WTC11 (cell line): ENCODE measurements at regions not wholly inside any gene's neighbourhood (a gene's known extent, or its start where the extent isn't known, plus 50 kb on each side); places are given as distances from the start of the nearest gene placed in this dataset.
"Not testable (repeated sequence)": the region's sequence is repeated elsewhere in the genome, so short reads cannot be mapped to it uniquely, and the experiment has no call there.

Source experiments
- FOXP1 ChIP-seq: sonication (generic); formaldehyde crosslinking; IDR thresholded peaks from 2 replicates; pipeline ENCODE4 v1.8.0; 2022; ENCODE audit warnings: missing genetic modification reagents, mild to moderate bottlenecking, moderate library complexity, borderline replicate concordance
- JAZF1 ChIP-seq: fragments of 250-450 bp; sonication (Bioruptor Pico); IDR thresholded peaks from 2 replicates; pipeline ENCODE4 v1.9.0; 2021; ENCODE audit warnings: moderate library complexity, mild to moderate bottlenecking, inconsistent platforms
- SMAD3 ChIP-seq: sonication (generic); formaldehyde crosslinking; IDR thresholded peaks from 2 replicates; pipeline ENCODE4 v1.8.0; 2022; ENCODE audit warnings: missing genetic modification reagents, mild to moderate bottlenecking, borderline replicate concordance
- ZNF416 ChIP-seq: fragments of 250-450 bp; sonication (Bioruptor Pico); IDR thresholded peaks from 2 replicates; pipeline ENCODE4 v1.9.0; 2021; ENCODE audit warnings: mild to moderate bottlenecking, inconsistent platforms
- TF ChIP-seq, protein P1 (sequence below): fragments of 200-600 bp; IDR thresholded peaks from 2 replicates; pipeline ENCODE4 v1.8.0; 2022; ENCODE audit warnings: antibody characterized with exemption
- TF ChIP-seq, protein P2 (sequence below): fragments of 250-450 bp; sonication (Bioruptor Pico); IDR thresholded peaks from 2 replicates; pipeline ENCODE4 v1.8.0; 2021; ENCODE audit warnings: mild to moderate bottlenecking
- TF ChIP-seq, protein P3 (sequence below): sonication (generic); formaldehyde crosslinking; conservative IDR thresholded peaks from 2 replicates; pipeline ENCODE4 v1.8.1; 2022; ENCODE audit warnings: mild to moderate bottlenecking, missing genetic modification reagents
- TF ChIP-seq, protein P4 (sequence below): fragments of 250-450 bp; sonication (Bioruptor Pico); IDR thresholded peaks from 2 replicates; pipeline ENCODE4 v1.9.0; 2021; ENCODE audit warnings: mild to moderate bottlenecking
- TF ChIP-seq, protein P5 (sequence below): sonication (generic); formaldehyde crosslinking; IDR thresholded peaks from 2 replicates; pipeline ENCODE4 v1.8.1; 2023; ENCODE audit warnings: mild to moderate bottlenecking, moderate library complexity, missing genetic modification reagents
- TF ChIP-seq, protein P6 (sequence below): sonication (generic); formaldehyde crosslinking; IDR thresholded peaks from 2 replicates; pipeline ENCODE4 v1.8.1; 2022; ENCODE audit warnings: low read depth, mild to moderate bottlenecking, moderate library complexity, missing genetic modification reagents, borderline replicate concordance

DNA sequence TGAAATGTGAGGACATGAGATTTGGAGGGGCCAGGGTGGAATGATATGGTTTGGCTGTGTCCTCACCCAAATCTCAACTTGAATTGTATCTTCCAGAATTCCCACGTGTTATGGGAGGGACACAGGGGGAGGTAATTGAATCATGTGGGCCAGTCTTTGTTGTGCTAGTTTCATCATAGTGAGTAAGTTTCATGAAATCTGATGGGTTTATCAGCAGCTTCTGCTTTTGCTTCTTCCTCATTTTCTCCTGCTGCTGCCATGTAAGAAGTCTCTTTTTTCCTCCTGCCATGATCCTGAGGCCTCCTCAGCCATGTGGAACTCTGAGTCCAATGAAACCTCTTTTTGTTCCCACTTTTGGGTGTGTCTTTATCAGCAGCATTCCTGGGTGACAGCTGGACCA, 104.3 kb upstream of the UNC5B start:
- not testable (repeated sequence) for TF ChIP-seq ZNF416; JAZF1 (CRISPR knock-in tag); SMAD3 (CRISPR knock-in tag); FOXP1 (CRISPR knock-in tag)
- TF ChIP-seq, protein P1, sequence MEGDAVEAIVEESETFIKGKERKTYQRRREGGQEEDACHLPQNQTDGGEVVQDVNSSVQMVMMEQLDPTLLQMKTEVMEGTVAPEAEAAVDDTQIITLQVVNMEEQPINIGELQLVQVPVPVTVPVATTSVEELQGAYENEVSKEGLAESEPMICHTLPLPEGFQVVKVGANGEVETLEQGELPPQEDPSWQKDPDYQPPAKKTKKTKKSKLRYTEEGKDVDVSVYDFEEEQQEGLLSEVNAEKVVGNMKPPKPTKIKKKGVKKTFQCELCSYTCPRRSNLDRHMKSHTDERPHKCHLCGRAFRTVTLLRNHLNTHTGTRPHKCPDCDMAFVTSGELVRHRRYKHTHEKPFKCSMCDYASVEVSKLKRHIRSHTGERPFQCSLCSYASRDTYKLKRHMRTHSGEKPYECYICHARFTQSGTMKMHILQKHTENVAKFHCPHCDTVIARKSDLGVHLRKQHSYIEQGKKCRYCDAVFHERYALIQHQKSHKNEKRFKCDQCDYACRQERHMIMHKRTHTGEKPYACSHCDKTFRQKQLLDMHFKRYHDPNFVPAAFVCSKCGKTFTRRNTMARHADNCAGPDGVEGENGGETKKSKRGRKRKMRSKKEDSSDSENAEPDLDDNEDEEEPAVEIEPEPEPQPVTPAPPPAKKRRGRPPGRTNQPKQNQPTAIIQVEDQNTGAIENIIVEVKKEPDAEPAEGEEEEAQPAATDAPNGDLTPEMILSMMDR: not testable (repeated sequence)
- TF ChIP-seq, protein P2, sequence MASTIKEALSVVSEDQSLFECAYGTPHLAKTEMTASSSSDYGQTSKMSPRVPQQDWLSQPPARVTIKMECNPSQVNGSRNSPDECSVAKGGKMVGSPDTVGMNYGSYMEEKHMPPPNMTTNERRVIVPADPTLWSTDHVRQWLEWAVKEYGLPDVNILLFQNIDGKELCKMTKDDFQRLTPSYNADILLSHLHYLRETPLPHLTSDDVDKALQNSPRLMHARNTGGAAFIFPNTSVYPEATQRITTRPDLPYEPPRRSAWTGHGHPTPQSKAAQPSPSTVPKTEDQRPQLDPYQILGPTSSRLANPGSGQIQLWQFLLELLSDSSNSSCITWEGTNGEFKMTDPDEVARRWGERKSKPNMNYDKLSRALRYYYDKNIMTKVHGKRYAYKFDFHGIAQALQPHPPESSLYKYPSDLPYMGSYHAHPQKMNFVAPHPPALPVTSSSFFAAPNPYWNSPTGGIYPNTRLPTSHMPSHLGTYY (CRISPR knock-in tag): not testable (repeated sequence)
- TF ChIP-seq, protein P3, sequence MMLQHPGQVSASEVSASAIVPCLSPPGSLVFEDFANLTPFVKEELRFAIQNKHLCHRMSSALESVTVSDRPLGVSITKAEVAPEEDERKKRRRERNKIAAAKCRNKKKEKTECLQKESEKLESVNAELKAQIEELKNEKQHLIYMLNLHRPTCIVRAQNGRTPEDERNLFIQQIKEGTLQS (CRISPR knock-in tag): not testable (repeated sequence)
- TF ChIP-seq, protein P4, sequence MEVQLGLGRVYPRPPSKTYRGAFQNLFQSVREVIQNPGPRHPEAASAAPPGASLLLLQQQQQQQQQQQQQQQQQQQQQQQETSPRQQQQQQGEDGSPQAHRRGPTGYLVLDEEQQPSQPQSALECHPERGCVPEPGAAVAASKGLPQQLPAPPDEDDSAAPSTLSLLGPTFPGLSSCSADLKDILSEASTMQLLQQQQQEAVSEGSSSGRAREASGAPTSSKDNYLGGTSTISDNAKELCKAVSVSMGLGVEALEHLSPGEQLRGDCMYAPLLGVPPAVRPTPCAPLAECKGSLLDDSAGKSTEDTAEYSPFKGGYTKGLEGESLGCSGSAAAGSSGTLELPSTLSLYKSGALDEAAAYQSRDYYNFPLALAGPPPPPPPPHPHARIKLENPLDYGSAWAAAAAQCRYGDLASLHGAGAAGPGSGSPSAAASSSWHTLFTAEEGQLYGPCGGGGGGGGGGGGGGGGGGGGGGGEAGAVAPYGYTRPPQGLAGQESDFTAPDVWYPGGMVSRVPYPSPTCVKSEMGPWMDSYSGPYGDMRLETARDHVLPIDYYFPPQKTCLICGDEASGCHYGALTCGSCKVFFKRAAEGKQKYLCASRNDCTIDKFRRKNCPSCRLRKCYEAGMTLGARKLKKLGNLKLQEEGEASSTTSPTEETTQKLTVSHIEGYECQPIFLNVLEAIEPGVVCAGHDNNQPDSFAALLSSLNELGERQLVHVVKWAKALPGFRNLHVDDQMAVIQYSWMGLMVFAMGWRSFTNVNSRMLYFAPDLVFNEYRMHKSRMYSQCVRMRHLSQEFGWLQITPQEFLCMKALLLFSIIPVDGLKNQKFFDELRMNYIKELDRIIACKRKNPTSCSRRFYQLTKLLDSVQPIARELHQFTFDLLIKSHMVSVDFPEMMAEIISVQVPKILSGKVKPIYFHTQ (CRISPR knock-in tag): not testable (repeated sequence)
- TF ChIP-seq, protein P5, sequence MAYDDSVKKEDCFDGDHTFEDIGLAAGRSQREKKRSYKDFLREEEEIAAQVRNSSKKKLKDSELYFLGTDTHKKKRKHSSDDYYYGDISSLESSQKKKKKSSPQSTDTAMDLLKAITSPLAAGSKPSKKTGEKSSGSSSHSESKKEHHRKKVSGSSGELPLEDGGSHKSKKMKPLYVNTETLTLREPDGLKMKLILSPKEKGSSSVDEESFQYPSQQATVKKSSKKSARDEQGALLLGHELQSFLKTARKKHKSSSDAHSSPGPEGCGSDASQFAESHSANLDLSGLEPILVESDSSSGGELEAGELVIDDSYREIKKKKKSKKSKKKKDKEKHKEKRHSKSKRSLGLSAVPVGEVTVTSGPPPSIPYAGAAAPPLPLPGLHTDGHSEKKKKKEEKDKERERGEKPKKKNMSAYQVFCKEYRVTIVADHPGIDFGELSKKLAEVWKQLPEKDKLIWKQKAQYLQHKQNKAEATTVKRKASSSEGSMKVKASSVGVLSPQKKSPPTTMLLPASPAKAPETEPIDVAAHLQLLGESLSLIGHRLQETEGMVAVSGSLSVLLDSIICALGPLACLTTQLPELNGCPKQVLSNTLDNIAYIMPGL (CRISPR knock-in tag): not testable (repeated sequence)
- TF ChIP-seq, protein P6, sequence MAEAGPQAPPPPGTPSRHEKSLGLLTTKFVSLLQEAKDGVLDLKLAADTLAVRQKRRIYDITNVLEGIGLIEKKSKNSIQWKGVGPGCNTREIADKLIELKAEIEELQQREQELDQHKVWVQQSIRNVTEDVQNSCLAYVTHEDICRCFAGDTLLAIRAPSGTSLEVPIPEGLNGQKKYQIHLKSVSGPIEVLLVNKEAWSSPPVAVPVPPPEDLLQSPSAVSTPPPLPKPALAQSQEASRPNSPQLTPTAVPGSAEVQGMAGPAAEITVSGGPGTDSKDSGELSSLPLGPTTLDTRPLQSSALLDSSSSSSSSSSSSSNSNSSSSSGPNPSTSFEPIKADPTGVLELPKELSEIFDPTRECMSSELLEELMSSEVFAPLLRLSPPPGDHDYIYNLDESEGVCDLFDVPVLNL (CRISPR knock-in tag): not testable (repeated sequence)
